ENCODE measurements at regions not wholly inside any gene's neighbourhood (a gene's known extent, or its start where the extent isn't known, plus 50 kb on each side); places are given as distances from the start of the nearest gene placed in this dataset.
"Not testable (repeated sequence)": the region's sequence is repeated elsewhere in the genome, so short reads cannot be mapped to it uniquely, and the experiment has no call there.

- no peak for FAIRE-seq
- no peak for DNase-seq (ENCODE audit: insufficient read length, low spot score)
Measured at GRCh38 chr18:70420146-70420898, 131.5 kb downstream of the SOCS6 start.

DNA sequence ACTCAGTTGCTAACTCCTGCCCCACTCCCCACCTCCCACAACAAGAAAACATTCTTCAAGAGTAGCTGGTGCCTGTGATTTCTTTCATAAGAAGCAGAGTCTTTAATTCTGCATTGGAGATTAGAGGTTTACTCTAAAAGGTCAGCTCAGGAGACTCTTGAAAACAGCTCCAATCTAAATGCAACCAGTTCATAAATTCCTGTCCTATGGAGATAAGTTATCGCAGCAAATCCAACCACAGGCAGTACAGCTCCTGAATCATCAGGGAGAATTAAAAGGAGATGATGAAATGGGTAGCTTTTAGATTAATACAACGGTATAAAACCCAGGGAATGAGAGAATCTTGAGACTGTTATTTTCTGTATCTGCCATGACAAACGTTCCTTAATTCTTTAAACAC, 130.7 kb downstream of the SOCS6 start:
- DNase-seq (ENCODE audit: insufficient read length, low spot score) (no peak), FAIRE-seq (no peak)

- no peak for DNase-seq (ENCODE audit: insufficient read length, low spot score)
- FAIRE-seq, result no peak
Measured at GRCh38 chr18:70418546-70419311, 129.9 kb downstream of the SOCS6 start.

GRCh38 chr18:70417847-70418246, 129.0 kb downstream of the SOCS6 start:
- DNase-seq (ENCODE audit: insufficient read length, low spot score), result no peak
- no peak for FAIRE-seq

- no peak for DNase-seq (ENCODE audit: insufficient read length, low spot score)
- FAIRE-seq, result no peak
Measured at GRCh38 chr18:70416496-70416895, 127.7 kb downstream of the SOCS6 start.

GRCh38 chr18:70415823-70416488, 127.1 kb downstream of the SOCS6 start:
- FAIRE-seq, result no peak

GRCh38 chr18:70414315-70414900, 125.6 kb downstream of the SOCS6 start:
- FAIRE-seq, result no peak
- DNase-seq (ENCODE audit: insufficient read length, low spot score), result no peak

More at GRCh38 chr18:70415823-70416488, 127.1 kb downstream of the SOCS6 start:
- no peak for DNase-seq (ENCODE audit: insufficient read length, low spot score)

DNA sequence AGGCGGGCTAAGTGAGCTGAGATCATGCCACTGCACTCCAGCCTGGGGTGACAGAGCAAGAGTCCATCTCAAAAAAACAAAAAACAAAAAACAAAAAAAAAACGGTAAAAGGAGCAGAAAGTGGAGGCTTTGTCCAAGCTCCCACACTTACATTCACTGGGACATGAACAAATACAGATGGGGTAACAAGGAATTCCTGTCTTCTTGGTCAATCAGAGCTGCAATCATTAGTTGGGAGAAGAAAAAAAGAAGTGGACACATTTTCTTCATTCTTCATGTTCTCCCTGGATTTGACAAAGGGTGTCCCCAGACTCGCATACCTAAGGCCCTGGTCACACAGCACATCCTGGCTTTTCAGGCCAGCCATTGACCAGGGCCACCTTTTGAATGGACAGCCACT, 124.6 kb downstream of the SOCS6 start:
- FAIRE-seq, result no peak

DNA sequence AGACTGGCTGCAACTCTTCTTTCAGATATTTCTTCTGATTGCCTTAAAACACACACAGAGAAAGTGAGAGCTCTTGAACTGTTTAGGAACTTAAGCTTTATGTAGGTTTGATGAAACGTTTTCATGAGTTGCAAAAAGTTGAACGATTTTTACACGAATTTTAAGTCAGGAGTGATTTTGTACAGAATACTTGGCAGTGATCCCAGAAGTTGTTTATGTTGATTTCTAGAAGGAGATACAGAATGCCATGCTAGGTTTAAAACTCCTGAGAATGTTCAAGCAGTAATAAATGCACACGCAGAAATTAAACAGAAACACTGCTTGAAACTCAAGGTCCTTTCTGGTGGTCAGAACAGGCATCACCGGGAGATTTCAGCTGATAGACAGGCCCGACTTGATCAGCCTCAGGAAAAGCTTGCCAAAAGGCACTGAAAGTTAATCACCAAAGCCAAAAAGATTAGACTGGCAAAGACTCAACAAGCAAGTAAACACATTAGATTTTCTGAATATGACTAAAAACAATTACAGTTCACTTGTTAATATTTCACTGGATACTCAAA, 123.1 kb downstream of the SOCS6 start:
- DNase-seq (ENCODE audit: insufficient read length, low spot score) (no peak), FAIRE-seq (no peak)

More for the DNA sequence above, 124.6 kb downstream of the SOCS6 start:
- DNase-seq (ENCODE audit: insufficient read length, low spot score), result no peak

DNA sequence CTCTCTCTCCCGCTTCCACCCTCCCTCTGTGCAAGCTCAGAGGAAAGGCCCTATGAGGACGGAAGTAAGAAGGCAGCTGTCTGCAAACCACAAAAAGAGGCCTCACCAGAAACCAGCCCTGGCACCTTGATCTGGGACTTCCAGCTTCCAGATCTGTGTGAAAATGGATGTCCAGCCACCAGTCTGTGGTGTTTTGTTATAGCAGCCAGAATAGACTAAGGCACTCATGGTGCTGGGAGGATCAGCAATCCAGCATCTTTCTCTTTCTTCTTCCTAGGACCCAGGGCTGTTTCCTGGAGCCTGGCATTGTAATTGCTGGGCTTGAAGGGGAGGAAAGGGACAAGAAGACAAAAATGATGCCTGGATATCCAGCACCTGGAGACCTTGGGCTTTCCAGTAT, 122.5 kb downstream of the SOCS6 start:
- DNase-seq (ENCODE audit: insufficient read length, low spot score), result no peak
- FAIRE-seq, result no peak

- no peak for FAIRE-seq
- DNase-seq (ENCODE audit: insufficient read length, low spot score), result no peak
Measured at GRCh38 chr18:70405052-70405451, 116.2 kb downstream of the SOCS6 start.

DNA sequence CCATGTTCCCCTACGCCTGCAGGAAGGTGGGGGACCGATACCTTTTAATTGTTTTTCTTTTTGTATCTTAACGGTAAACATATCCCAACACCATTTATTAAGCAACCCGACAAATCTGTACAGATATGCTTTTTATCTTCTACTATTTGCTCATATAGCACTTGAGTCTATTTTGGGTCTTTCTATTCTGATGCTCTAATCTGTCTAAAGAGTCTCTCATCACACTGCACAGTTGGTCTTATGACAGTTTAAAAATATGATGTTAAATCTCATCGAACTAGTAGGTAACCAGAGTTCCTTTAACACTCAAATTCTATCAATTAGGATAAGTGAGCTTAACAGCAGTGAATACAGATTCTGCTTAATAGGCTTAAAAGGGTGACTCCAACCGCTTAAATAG, 111.6 kb downstream of the SOCS6 start:
- FAIRE-seq, result no peak
- DNase-seq (ENCODE audit: insufficient read length, low spot score), result no peak

- DNase-seq (ENCODE audit: insufficient read length, low spot score) (no peak), FAIRE-seq (no peak)
Measured at GRCh38 chr18:70398076-70398475, 109.2 kb downstream of the SOCS6 start.

DNA sequence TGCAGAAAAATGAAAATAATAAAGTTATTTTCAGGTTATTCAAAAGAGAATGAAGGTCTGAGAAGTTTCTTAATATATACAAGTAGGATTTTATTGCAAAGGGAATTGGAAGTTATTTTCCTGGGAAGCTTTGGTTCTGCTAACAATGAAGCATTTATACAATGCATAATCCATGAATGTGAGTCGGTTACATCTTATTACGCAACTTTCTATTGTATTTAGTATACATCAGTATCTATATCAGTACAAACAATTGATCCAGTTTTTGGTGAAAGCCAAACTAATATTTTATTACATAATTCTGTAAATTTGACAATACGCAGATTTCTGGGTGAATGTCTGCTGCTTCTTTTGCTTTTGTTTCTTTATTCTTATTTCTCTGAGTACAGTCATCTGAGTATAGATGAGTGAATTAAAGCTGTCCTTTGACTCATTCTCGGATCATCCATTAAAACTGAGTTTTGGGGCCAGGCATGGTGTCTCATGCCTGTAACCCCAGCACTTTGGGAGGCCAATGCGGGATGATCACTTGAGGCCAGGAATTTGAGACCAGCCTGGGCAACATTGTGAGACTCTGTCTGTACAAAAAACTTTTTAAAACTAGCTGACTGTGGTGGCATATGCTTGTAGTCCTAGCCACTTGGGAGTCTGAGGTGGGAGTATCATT, 108.5 kb downstream of the SOCS6 start:
- FAIRE-seq, result no peak
- no peak for DNase-seq (ENCODE audit: insufficient read length, low spot score)

DNA sequence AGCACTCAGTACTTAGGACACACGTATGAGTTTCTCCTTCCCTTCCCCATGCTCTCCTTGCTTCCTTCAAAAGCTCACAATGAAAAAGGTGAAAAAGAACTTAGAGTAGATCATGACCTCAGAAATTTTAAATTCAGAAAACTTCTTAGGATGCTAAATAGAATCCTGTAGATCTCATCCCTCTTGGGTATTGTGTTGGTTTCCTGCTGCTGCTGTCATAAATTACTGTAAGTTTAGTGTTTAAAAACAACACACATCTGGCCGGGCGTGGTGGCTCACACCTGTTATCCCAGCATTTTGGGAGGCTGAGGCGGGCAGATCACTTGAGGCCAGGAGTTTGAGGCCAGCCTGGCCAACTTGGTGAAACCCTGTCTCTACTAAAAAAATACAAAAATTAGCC, 106.9 kb downstream of the SOCS6 start:
- not testable (repeated sequence) for FAIRE-seq

DNA sequence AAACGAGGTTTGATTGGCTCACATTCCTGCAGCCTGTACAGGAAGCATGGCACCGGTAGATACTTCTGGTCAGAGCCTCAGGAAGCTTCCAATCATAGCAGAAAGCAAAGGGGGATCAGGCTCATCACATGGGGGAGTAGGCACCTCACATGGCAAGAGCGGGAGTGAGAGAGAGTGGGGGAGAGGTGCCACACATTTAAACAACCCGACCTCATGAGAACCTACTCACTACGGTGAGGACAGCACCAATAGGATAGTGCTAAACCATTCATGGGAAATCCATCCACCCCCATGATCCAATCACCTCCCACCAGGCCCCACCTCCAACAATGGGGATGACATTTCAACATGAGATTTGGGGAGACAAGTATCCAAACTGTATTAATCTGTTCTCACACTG, 105.8 kb downstream of the SOCS6 start:
- no peak for FAIRE-seq
- DNase-seq (ENCODE audit: insufficient read length, low spot score), result no peak

More for the DNA sequence above, 106.9 kb downstream of the SOCS6 start:
- not testable (repeated sequence) for DNase-seq (ENCODE audit: insufficient read length, low spot score)

DNA sequence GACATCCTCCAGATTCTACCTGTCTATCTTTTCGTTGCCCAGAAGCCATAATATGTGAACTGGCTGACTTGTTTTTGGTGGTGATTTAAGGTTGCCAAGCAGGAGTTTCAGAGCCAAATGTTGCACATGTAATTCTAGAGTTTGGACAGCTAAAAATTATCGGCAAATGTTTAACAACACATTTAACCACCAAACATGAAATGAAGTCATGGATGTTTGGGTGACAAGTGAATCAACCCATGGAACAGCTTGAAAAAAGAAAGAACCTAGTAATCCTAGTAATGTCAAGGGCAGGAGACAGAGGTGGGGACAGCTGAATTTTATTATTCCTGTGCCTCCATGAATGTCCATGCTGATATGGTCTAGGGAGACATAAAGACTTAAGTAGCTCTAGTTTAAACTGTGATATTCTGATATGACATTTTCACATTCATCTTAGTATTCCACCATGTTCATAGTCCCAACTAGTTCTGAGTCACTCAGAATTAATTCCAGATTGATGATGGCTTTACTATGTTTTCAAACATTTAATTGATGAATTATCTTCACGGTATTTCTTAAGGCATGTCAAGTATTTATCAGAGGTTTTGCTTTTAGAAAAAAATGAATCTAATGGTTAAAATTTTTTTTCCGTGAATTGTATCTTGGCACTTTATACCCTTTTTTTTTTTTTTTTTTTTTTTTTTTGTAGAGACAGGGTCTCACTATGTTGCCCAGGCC, 101.7 kb downstream of the SOCS6 start:
- no peak for FAIRE-seq

DNA sequence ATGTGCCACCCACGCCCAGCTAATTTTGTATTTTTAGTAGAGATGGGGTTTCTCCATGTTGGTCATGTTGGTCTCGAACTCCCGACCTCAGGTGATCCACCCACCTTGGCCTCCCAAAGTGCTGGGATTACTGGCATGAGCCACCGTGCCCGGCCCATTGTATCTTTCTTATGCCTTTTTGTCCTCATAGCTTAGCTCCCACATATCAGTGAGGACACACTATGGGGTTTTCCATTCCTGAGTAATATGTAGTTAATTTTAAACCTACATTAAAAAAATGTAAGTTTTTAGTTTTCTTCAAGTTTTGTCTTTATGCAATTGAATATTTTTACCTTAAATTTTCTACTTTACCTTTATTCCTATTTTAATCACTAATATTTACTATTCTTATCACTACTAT, 100.2 kb downstream of the SOCS6 start:
- not testable (repeated sequence) for FAIRE-seq; DNase-seq (ENCODE audit: insufficient read length, low spot score)

More for the DNA sequence above, 101.7 kb downstream of the SOCS6 start:
- DNase-seq (ENCODE audit: insufficient read length, low spot score), result no peak

DNA sequence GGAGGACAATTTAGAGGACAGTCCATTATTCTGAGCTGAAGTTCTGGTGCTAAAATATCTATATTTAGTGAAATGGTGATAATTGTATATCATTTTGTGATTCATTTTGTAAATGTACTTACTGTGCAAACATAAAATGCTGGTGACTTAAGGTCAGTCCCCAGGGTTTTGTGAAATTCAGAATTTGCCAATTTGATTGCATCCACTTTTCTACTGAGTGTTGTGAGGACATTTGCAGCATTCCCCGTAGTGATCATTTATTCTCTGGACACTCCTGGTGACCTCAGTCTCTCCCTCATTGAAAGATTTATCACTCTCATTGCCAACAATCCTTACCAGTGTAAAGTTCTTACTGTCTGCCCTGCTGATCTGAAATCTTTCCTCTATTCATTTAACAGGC, 98.2 kb downstream of the SOCS6 start:
- DNase-seq (ENCODE audit: insufficient read length, low spot score), result no peak
- FAIRE-seq, result no peak

- DNase-seq (ENCODE audit: insufficient read length, low spot score), result no peak
- FAIRE-seq, result no peak
Measured at GRCh38 chr18:70386582-70386981, 97.7 kb downstream of the SOCS6 start.
